Activated CD8-positive, alpha-beta memory T cell treated with anti-CD3 and anti-CD28 coated beads for 24 hours (primary cell): ENCODE measurements at regions not wholly inside any gene's neighbourhood (a gene's known extent, or its start where the extent isn't known, plus 50 kb on each side); places are given as distances from the start of the nearest gene placed in this dataset.

ENCODE experiments used
- DNase-seq: peaks from one replicate; pipeline ENCODE4 v3.0.0-alpha.2; 2020

DNA sequence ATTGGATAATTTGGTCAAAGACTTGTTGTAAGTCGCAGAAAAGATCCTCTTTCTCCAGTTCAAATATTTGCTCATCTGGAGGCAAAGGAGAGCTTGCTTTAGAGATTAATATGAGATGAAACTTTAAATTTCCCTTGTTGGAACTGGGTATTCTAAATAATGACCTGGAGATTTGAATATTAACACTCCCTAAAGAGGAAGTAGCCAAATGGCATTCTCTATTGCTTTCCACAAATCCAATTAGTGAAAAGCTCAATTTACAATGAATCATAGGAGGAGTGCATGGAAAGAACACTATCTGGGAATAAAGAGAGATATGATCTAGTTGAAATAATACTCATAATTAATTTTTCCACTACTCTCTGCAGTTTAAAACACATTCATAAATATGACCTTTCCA is 641.6 kb upstream of the TENM4 start:
- DNase-seq: no peak

DNA sequence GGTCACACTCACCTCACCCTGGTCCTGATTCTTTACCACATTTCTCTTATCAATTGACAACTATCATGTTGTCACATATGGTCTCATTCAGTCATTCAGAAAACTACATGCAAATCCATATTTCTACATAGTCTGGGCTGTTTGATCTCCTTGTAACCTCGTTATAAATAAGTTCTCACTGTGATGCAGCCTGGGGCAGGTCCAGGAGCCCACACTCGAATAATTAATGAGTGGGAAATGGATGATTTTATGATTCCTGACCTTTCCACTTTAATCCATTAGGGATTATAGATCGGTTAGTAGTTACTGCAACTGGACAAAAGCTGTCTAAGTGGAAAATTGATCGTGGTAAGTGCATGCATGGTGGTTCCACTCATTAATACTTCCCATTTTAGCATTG is 636.3 kb upstream of the TENM4 start:
- DNase-seq: no peak

DNA sequence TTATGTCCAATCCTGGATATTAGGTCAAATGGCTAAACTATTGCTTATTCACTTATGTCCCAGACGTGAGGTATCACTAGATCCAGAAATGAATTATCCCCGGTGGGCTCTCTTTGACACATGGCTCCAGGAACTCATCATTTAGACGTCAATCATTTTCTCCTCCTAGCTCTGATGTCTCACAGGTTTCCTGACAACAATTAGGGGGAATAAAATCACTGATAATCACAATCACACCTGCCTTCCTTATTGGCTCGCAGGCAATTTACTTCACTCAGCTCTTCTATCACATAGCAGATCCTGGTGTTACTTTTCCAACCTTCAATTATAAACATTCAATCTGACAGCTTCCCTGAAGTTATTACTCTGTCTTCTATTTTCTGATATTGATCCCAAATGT is 634.0 kb upstream of the TENM4 start:
- no peak for DNase-seq

DNA sequence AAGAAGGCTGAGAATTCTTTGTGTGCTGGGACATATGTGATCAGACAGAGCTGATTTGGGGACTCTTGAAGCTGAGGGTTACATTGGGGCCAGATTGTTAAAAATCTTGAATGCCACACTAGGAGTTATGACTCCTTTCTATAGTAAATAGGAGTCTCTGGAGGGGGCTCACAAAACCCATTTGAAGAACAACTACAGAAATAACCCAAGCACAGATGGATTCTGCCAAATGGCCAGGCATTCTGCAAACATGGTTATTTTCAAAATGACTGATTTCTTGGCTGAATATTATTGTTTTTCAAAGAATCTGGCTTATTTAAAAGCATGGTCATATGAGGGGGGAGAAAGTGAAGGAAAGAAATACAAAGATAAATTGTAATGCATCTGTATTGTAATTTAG is 625.5 kb upstream of the TENM4 start:
- no peak for DNase-seq

DNA sequence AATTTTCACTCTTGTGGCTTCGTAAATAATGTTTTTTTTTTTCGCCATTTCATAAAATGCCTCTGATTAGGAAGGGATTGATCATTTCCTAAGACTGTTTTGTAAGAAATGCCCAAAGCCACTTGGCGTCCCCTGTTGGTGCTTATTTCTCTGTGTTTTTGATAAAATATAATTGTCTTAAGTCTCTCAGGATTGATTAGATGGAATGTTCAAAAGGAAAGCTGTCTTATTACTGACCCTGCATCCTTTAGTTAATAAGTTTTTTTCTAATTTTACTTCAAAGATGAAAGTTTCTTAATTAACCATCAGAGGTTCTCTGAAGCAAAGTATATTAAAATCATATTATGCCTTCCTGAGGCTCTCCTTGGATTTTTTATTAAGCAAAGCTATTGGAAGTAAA is 624.3 kb upstream of the TENM4 start:
- no peak for DNase-seq

DNA sequence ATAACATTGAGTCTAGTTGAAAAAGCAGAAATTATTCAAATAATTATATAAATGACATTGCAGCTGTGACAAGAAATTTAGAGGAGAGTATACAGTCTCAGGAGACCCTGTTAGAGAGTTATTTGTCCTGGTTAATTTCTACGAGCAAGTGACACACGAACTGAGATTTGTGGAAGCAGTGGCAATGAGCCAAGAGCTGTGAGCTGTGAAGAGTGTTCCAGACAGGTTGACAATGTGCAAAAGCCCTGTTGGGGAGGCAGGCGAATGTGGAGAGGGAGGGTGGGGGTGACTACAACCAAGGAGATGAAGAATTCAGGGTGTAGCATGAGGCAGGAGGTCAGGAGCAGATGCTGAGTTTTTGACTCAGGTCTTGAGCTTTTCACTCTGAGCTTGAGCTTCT is 620.2 kb upstream of the TENM4 start:
- no peak for DNase-seq

DNA sequence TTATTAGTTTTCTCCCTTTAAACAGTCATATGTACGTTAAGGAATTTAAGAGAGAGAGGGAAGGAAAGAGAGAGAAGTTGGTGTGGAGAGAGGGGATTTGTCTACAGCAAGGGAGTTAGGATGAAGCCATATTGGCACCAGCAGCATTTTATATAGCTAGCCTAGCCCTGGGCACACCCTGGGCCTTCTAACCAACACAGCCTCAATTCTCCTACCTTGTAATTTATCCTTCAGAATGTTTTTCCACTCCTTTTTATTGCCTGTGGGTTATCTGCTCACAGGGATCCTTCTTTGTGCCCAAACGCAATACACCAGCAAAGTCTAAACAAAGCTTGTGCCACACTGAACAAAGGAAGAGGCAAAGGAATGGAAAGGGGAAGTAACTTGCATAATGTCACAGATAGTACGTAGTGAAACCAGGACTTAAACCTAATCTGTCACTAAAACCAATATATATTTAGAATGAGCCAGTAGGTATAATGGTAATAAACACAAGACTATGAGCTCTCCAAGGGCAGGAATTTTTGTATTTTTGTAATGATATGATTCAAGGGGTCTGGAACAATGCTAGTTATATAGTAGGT is 613.8 kb upstream of the TENM4 start:
- no peak for DNase-seq

DNA sequence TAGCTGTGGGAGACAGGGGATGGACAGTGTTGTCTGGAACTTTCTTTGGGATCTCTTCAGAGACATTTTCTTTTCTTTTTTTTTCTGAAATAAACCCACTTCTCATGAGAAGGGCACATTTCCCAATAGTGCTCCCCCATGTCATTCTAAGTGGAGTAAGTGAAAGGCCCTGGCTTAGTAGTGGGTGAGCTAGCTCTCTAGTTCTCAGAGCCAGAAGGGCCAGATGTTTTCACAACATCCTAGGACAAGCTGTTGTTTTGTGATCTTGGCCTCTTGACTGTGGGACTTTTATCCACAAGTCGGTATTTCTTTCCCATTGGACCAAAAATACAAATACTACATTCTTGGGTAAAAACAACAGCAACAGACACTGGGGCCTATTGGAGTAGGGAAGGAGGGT is 607.7 kb upstream of the TENM4 start:
- no peak for DNase-seq

DNA sequence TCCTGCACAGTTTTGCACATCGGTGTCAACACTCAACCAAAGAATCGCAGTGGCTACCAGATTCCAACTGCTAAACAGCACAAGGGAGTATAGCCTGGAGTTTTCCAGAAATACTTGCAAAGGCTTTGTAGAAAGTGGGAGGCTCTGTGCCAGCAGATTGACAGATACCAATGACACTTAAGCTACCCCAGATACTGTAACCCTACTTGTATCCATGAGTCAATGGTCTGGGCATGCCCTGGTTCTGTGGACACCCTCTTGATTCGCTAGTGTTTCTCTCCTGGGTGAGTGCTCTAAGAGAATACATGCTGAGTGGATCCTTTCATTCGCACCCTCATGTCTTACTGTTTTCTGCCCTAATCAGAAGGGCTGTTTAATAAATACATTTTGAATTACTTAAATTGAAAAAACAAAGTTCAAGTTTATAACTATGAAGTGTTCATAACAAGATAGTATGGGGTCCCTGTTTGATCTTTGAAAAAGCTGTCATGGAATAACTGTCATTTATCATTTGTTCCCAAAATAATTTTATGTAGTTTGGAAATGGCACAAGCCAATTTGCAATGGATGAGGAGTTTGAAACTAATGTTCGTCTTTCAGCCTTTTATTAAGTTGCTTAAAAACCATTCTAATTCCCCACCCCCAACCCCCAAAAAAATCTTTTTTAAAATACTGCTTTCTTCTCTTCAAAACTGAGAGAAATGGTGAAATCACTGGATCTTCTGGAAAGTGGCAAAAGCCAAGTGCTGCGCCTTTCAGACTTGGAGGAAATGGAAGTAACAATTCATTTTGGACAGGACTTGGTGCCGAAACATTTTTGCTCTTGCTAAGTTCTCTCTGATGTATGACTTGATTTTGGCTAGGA is 600.5 kb upstream of the TENM4 start:
- DNase-seq: no peak

DNA sequence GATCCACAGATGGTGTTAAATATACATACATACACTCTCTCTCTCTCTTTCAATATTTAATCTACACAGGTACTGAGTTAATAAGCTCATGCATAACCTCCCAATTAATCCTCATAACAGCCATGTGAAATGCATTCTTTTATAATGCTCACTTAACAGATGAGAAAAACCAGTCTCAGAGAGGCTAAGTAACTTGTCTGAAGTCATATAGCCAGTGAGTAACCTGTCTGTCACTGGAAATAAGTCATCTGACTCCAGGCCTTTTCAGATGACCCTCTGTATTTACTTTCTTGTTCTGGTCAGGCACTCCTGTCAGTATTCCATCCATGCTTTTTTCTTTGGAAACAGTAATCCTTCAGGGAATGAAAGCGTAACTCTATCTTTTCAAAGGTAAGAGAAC is 594.0 kb upstream of the TENM4 start:
- no peak for DNase-seq

DNA sequence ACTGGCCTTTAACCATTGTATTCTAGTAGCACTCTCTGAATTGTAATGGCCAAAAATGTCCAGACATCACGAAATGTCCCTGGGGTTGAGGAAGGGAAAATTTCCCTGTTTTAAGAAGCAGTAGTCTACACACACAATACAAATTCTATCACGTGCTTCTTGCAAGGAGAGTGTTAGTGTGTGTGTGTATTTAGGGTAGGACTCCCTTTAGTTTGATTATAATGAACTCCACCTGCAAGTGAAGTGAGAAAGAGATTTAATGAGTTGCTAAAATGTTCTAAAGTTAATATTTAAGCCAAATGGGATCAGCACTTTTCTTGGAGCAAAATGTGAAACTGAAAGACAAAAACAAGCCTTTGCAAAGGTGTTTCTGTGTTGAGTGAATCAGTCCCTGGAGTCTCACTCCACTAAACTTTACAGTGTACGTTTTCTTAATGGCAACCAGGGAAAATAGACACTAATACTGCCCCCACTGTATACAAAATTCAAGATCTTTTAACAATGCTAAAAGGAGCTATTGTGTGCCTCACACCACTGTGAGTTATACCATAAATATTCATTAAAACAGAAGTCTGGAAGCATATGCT is 590.3 kb upstream of the TENM4 start:
- DNase-seq: no peak

DNA sequence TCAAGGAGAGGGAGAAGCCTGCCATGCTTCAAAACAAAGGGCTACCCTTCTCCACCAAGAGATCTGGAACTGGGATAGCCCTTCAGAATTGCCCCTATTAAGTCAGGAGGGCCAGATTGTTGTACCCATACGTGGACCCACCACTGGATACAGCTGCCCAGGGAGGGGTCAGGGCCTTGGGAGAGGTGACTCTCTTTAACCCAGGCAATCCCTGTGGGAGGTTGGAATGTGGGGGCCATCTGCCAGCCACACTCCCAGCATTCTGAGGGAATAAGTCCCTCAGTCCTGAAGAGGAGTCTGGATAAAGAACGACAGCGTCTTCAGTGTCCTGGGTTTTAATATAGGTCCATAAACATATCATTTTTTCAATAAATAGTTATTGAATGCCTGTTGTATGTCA is 588.2 kb upstream of the TENM4 start:
- DNase-seq: no peak

DNA sequence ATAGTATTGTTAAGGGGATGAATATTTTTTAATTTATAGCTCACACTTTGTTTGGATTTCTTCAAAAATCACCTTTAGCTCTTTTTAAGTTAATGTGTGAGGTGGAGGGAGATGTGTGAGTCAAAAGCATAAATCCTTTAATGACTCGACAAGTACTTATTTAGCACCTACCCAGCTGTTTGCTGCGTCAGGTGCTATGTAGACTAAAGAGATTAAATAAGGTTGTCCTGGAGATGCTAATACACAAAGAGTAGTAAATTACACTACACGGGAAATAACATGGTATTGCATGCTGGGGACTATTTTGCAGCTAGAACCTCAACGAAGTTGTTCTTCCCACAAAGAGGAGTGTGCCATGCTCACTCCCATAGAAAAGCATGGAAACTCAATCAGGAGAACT is 583.3 kb upstream of the TENM4 start:
- no peak for DNase-seq

DNA sequence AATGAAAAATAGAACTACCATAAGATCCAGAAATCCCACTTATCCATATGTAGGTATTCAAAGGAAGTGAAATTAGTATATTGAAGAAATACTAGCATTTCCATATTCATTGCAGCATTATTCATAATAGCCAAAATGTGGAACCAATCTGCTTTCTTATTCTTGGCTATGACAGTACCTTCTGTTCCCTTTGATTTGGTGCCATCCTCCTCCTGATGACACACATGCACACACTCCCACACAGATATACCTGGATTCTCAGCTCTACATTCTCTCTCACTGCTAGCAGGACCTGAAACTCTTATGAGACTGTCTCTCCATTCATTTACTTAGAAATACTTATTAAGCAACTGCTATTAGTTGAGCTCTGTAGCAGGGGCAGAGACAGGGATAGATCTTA is 582.6 kb upstream of the TENM4 start:
- no peak for DNase-seq

DNA sequence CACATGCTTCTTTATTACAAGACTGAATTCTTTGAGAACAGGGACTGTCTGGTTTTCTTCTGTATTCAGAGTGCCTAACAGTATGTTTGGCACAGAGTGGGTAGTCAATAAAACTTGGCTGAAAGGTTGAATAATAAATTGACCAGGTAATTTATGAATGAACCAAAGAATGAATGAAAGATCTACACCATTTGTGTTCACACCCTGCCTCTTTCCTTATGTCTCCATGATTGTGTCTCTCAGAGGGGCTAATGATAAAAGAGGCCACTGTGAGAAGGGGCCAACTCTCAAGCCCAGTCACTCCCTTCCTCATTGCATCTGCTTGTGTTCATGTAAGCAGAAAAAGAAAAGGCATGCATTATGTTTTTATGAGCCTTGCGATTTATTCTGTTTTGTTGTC is 569.7 kb upstream of the TENM4 start:
- DNase-seq: no peak

DNA sequence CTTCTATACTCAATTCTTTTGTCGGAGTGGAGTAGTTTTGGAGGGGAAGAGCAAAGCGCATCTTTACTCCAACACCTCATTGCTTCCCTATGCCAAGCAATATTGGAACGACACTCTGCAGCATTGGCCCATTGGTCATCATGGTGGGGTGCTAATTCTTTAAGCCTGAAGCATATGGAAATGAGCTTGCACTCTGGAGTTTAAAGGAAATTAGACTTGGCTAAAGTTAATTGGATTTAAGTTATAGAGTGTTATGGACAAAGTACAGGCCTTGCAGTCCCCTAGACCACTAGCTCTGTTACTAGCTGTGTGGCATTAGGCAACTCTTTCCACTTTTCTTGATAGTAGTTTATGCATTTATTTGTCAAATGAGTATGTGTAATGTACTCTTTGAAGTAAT is 568.3 kb upstream of the TENM4 start:
- no peak for DNase-seq

DNA sequence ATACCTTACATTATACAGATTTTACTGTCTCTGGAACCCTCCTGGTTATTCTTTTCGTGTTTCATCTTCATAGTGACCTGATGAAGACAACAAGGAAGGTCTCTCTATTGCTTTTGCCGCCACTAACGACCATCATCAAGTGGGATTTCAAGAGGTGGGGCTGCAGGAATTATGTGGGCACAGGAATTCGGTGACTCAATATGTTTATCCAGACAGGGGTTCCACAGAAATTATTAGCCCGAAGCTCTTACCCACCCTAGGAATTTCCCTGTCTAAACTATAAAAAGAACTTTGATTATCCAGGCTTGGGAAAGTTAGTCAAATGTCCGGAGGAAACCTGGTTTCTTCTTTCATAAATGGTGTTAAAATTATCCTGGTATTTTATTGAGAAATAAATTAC is 566.8 kb upstream of the TENM4 start:
- no peak for DNase-seq

DNA sequence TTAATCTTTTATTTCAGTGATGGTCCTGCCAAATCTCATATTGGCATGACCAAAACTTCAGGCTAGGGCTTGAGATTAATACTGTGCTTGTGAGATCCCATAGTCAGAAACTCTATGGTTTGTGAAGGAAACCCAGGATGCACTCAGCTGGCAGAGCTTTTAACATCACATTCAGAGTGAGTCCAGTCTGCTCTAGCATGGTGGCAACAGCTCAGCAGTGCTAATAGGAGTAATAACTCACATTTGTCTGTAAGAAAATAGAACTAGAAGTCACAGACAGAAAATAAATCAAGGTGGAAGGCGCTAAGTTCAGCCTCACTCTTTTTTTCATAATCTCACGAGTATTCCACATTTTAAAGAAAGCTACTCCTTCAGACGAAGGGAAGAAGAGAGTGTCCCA is 549.3 kb upstream of the TENM4 start:
- DNase-seq: no peak

DNA sequence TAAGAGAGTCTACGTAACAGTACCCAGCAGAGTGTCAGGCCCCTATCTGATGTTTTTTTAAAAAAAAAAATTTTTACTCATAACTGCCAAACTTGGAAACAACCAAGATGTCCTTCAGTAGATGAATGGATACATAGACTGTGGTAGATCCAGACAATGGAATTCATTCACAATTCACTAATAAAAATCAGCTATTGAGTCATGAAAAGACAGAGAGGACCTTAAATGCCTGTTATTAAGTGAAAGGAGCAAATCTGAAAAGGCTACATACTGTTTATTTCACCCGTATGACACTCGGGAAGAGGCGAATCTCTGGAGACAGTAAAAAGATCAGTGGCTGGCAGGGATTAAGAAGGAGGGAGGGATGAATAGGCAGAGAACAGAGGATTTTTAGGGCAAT is 541.4 kb upstream of the TENM4 start:
- no peak for DNase-seq

DNA sequence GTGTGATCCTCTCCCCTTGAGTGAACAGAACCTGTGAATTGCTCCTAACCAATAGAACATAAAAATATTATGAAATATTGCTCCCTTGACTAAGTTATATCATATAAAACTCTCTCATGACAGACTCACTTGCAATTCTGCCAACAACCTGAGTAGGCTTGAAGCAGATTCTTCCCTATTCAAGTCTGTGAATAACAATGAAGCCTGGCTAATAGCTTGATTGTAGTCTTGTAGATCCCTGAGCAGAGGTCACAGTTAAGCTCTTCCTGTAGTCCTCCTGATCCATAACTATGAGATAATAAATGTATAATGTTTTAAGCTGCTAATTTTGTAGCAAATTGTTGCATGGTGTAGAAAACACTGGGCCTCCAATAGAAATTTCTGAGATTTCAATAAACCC is 540.1 kb upstream of the TENM4 start:
- DNase-seq: no peak

DNA sequence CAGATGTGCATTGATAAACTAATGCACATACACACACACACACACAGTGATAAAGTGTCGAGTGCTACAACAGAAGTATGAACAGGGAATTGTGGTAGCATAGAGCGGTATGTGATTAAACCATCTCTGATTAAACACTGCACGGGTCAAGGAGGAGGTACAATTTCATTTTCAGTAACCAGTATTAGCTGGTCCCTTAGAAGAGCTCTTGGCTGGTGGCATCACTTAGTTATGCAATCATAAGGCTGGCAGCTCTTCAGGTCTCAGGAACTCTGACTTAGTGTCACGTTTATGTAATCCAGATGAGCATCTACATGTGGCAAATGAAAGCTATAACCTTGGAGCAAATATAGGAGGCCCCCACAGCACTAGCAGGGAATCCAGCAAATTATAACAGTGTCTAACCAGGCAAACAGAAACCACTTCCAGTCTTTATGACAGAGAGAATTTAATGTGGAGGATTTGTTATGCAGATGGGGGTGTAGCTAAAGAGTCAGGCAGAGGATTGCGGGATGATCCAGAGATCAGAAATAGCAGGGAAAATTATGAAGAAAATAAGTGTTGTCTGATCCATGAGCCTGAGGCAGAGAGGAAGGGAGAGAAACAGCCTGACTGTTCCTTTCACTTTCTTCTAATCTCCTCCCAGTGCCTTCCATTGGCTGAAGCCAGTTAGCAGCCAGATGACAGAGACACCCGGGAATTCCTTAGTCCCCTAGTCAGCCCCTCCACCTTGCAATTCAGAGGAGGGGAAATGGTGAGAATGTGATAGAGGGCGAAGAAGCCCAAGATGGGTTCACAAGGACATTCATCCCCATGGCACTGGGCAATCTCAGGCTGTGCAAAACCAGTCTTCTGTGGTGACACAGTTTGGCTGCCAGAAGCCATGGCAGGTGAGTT is 533.1 kb upstream of the TENM4 start:
- DNase-seq: no peak

DNA sequence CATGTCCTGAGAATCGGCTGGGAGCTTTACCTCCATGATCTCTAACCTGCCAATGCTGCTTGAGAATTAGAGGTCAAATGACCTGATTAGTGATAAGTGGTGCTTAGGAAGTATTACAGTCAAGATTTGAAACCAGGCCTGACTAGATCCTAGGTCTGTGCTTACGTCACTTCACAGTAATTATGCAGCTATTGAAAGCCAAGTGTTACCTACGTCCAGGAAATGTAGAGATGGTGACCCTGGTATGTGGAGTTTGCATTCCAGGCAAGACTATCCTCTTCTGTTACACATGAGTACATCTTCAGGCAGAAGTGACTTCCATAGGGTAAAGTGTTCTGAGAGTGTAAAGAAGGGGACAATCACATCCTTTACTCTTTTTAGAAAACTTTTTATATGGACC is 530.4 kb upstream of the TENM4 start:
- no peak for DNase-seq

DNA sequence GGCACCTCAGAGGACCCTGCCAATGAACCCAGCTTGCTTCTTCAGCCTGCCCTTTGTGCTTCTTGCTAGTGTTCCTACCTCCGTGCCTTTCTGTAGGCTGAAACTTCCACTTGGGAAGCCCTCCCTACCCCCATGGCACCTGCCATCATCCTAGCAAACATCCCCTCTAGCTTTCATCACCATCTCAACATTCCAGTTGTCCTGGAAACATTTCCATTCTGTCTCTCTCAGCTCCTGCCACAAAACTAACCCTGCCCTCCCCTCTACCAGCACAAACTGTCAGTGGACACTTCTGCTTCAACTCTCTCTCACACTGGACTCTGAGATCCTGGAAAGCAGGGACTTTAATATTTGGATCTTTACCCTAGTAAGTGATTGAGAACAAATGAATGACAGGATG is 525.8 kb upstream of the TENM4 start:
- no peak for DNase-seq
